Fibroblast of lung (primary cell): ENCODE measurements at regions not wholly inside any gene's neighbourhood (a gene's known extent, or its start where the extent isn't known, plus 50 kb on each side); places are given as distances from the start of the nearest gene placed in this dataset.
A peak's percentile ranks its signal among the peaks of the same experiment; 100 is the strongest.

Experiments
- DNase-seq, 2 donors: peaks; one replicate each; pipeline versions ENCODE4 v3.0.0 to v3.0.0-alpha.2; 2010; ENCODE audit warnings: low read depth in 2 of 2
- H2AFZ ChIP-seq: 2 replicates; pipeline ENCODE4 v1.5.1; 2012; ENCODE audit warnings: low read length, control low read depth, inconsistent platforms
- H3K27ac ChIP-seq: 2 replicates; pipeline ENCODE4 v1.5.1; 2011; ENCODE audit warnings: low read length, control low read depth; ENCODE audit not compliant: insufficient read depth
- H3K27me3 ChIP-seq: 2 replicates; pipeline ENCODE4 v1.5.1; 2011; ENCODE audit warnings: mild to moderate bottlenecking, low read length; ENCODE audit not compliant: control insufficient read depth, insufficient read depth
- H3K36me3 ChIP-seq: 2 replicates; pipeline ENCODE4 v1.5.1; 2011; ENCODE audit warnings: low read length; ENCODE audit not compliant: control insufficient read depth, insufficient read depth
- H3K4me1 ChIP-seq: 2 replicates; pipeline ENCODE4 v1.5.1; 2011; ENCODE audit warnings: low read length; ENCODE audit not compliant: control insufficient read depth, insufficient read depth; ENCODE audit errors: extremely low read depth
- H3K4me2 ChIP-seq: 2 replicates; pipeline ENCODE4 v1.5.1; 2011; ENCODE audit warnings: low read length, control low read depth; ENCODE audit not compliant: insufficient read depth; ENCODE audit errors: extremely low read depth
- H3K4me3 ChIP-seq, 4 experiments: fragments of 200-600 bp in 1 of 4; sonication (generic) in 1 of 4; replicated peaks in 1 of 4; 2 replicates each; pipeline ENCODE4 v1.5.1; 2011 to 2016; ENCODE audit warnings: low read length in 4 of 4, low read depth in 3 of 4, mild to moderate bottlenecking in 3 of 4, control low read depth in 2 of 4, inconsistent platforms in 1 of 4, mixed read lengths in 1 of 4; ENCODE audit not compliant: insufficient read depth in 1 of 4; ENCODE audit errors: control extremely low read depth in 1 of 4
- H3K79me2 ChIP-seq: 2 replicates; pipeline ENCODE4 v1.5.1; 2012; ENCODE audit warnings: mild to moderate bottlenecking, low read length, inconsistent platforms; ENCODE audit not compliant: control insufficient read depth, insufficient read depth
- H3K9ac ChIP-seq: 2 replicates; pipeline ENCODE4 v1.5.1; 2011; ENCODE audit warnings: mild to moderate bottlenecking, low read length, control low read depth; ENCODE audit not compliant: insufficient read depth
- H3K9me3 ChIP-seq: 2 replicates; pipeline ENCODE4 v1.5.1; 2012; ENCODE audit warnings: low read depth, low read length; ENCODE audit not compliant: control insufficient read depth, insufficient read depth
- H4K20me1 ChIP-seq: 2 replicates; pipeline ENCODE4 v1.5.1; 2011; ENCODE audit warnings: low read length; ENCODE audit not compliant: control insufficient read depth, insufficient read depth; ENCODE audit errors: extremely low read depth
- EZH2 ChIP-seq: IDR thresholded peaks from 2 replicates; pipeline ENCODE4 v1.5.1; 2012; ENCODE audit warnings: low read length, control low read depth, mild to moderate bottlenecking; ENCODE audit errors: missing control alignments
- TF ChIP-seq, protein P1 (sequence below), 2 donors: IDR thresholded peaks in 1 of 2; conservative IDR thresholded peaks in 1 of 2; 1 replicate in 1 of 2; 2 replicates in 1 of 2; pipeline ENCODE4 v1.5.1; 2011 to 2012; ENCODE audit warnings: low read length in 2 of 2, control low read depth in 1 of 2, inconsistent platforms in 1 of 2, low read depth in 1 of 2, mild to moderate bottlenecking in 1 of 2

- peaks cover 3% of the 10 kb centered on the region for H3K27me3 ChIP-seq
- TF ChIP-seq EZH2, result no peak
- TF ChIP-seq, protein P1, sequence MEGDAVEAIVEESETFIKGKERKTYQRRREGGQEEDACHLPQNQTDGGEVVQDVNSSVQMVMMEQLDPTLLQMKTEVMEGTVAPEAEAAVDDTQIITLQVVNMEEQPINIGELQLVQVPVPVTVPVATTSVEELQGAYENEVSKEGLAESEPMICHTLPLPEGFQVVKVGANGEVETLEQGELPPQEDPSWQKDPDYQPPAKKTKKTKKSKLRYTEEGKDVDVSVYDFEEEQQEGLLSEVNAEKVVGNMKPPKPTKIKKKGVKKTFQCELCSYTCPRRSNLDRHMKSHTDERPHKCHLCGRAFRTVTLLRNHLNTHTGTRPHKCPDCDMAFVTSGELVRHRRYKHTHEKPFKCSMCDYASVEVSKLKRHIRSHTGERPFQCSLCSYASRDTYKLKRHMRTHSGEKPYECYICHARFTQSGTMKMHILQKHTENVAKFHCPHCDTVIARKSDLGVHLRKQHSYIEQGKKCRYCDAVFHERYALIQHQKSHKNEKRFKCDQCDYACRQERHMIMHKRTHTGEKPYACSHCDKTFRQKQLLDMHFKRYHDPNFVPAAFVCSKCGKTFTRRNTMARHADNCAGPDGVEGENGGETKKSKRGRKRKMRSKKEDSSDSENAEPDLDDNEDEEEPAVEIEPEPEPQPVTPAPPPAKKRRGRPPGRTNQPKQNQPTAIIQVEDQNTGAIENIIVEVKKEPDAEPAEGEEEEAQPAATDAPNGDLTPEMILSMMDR (conservative IDR thresholded peaks at IDR 0.05 in 1 of 2, IDR thresholded peaks at IDR 0.05 in 1 of 2; ENCODE audit: low read depth in 1 of 2, low read length in 2 of 2), result no peak
- no peak overlapping the region for H3K4me3 ChIP-seq
These were observed 80.9 kb upstream of the TEKT1 start for GRCh38 chr17:6912110-6913051.

GRCh38 chr17:6913608-6914443, 82.0 kb upstream of the ALOX12 start:
- no peak overlapping the region for H3K9ac ChIP-seq
- H3K36me3 ChIP-seq, result no peaks in the 10 kb centered on the region
- peak overlapping the region in 2 of 4 experiments; percentile 5 to 34 for H3K4me3 ChIP-seq
- no peak for TF ChIP-seq EZH2
- TF ChIP-seq, protein P1 (conservative IDR thresholded peaks at IDR 0.05 in 1 of 2, IDR thresholded peaks at IDR 0.05 in 1 of 2; ENCODE audit: low read depth in 1 of 2, low read length in 2 of 2), result peak; percentile 81 to 87
- peak overlapping the region; percentile 37 for H3K4me2 ChIP-seq
- H2AFZ ChIP-seq, result no peak overlapping the region
- H3K27me3 ChIP-seq, result peaks cover 3% of the 10 kb centered on the region
- no peaks in the 10 kb centered on the region for H4K20me1 ChIP-seq
- peaks cover 2% of the 10 kb centered on the region for H3K4me1 ChIP-seq
- no peaks in the 10 kb centered on the region for H3K79me2 ChIP-seq
- peak; percentile 34 to 59 for DNase-seq
- no peaks in the 10 kb centered on the region for H3K9me3 ChIP-seq
- no peak overlapping the region for H3K27ac ChIP-seq

More at GRCh38 chr17:6912110-6913051, 80.9 kb upstream of the TEKT1 start:
- no peak overlapping the region for H2AFZ ChIP-seq
- no peaks in the 10 kb centered on the region for H3K79me2 ChIP-seq
- no peak overlapping the region for H3K9ac ChIP-seq
- no peaks in the 10 kb centered on the region for H3K36me3 ChIP-seq
- H3K9me3 ChIP-seq, result no peaks in the 10 kb centered on the region
- H4K20me1 ChIP-seq, result no peaks in the 10 kb centered on the region
- H3K4me2 ChIP-seq, result no peak overlapping the region
- H3K27ac ChIP-seq, result no peak overlapping the region
- peaks cover 2% of the 10 kb centered on the region for H3K4me1 ChIP-seq
- no peak for DNase-seq

DNA sequence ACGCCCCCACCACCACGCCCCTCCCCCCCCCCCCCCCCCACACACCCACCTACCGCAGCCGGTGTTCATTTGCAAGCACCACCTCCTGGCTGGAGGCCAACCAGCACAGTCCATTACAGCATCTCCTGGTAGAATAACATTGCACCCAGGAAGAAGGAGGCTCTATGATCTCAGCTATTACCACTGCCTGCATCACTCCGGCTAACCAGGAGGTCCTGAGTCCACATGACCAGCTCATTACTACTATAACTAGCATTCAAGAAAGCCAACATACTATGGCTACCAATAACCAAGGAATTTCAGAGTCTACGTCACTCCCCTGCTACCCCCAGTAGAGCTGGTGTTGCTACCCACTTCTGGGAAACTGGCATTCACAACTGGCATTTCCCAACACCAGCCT, 81.1 kb upstream of the ALOX12 start:
- Histone ChIP-seq H3K9me3 (no peaks in the 10 kb centered on the region), H3K27ac (no peak overlapping the region), H3K36me3 (no peaks in the 10 kb centered on the region), H3K9ac (no peak overlapping the region), H3K4me1 (peaks cover 2% of the 10 kb centered on the region), H2AFZ (no peak overlapping the region), H3K4me3 (no peak overlapping the region), H3K4me2 (no peak overlapping the region), H3K79me2 (no peaks in the 10 kb centered on the region), H3K27me3 (peaks cover 3% of the 10 kb centered on the region), H4K20me1 (no peaks in the 10 kb centered on the region)
- peak in 1 of 2 donors; percentile 28 for DNase-seq
- no peak for TF ChIP-seq EZH2
- TF ChIP-seq, protein P1 (conservative IDR thresholded peaks at IDR 0.05 in 1 of 2, IDR thresholded peaks at IDR 0.05 in 1 of 2; ENCODE audit: low read depth in 1 of 2, low read length in 2 of 2), result no peak
